WTC11 (cell line): ENCODE measurements at regions not wholly inside any gene's neighbourhood (a gene's known extent, or its start where the extent isn't known, plus 50 kb on each side); places are given as distances from the start of the nearest gene placed in this dataset.

Experiments
- ATAC-seq: fragments of 200-7000 bp; cut with Tn5 transposase; 2 replicates; pipeline ENCODE4 v1.10.0; 2021; ENCODE audit warnings: mild to moderate bottlenecking, moderate library complexity
- CTCF ChIA-PET: fragments of 300-600 bp; sonication (Branson Sonifier 250); formaldehyde crosslinking; loops from one replicate; lab custom pipeline; 2021; ENCODE audit warnings: antibody characterized with exemption; lab: Charles Lee
- POLR2A ChIA-PET: fragments of 350-600 bp; sonication (Branson Sonifier 250); formaldehyde crosslinking; loops from one replicate; lab custom pipeline; 2021; ENCODE audit warnings: antibody characterized with exemption; lab: Charles Lee
- DNase-seq: peaks from one replicate; pipeline ENCODE4 v3.0.0; 2021; ENCODE audit warnings: low spot score
- H3K27ac Mint-ChIP-seq: 2 replicates; pipeline ENCODE4 v1.8.0; 2021; ENCODE audit warnings: mixed read lengths
- H3K27me3 Mint-ChIP-seq: 2 replicates; pipeline ENCODE4 v1.8.0; 2021; ENCODE audit warnings: low read depth, mild to moderate bottlenecking, moderate library complexity, mixed read lengths
- H3K36me3 Mint-ChIP-seq: 2 replicates; pipeline ENCODE4 v1.8.0; 2021; ENCODE audit warnings: mixed read lengths
- H3K4me1 Mint-ChIP-seq: 2 replicates; pipeline ENCODE4 v1.8.0; 2022; ENCODE audit warnings: mixed read lengths
- H3K4me3 Mint-ChIP-seq: 2 replicates; pipeline ENCODE4 v1.8.0; 2021; ENCODE audit warnings: mild to moderate bottlenecking, moderate library complexity, mixed read lengths
- H3K9me3 Mint-ChIP-seq: 2 replicates; pipeline ENCODE4 v1.8.0; 2021; ENCODE audit warnings: mixed read lengths
- CREB1 ChIP-seq: sonication (generic); formaldehyde crosslinking; IDR thresholded peaks from 2 replicates; pipeline ENCODE4 v1.8.0; 2023; ENCODE audit warnings: mild to moderate bottlenecking, missing genetic modification reagents
- ETV6 ChIP-seq: sonication (generic); formaldehyde crosslinking; IDR thresholded peaks from 2 replicates; pipeline ENCODE4 v1.8.1; 2022; ENCODE audit warnings: mild to moderate bottlenecking, missing genetic modification reagents
- GABPB1 ChIP-seq: sonication (generic); formaldehyde crosslinking; IDR thresholded peaks from 2 replicates; pipeline ENCODE4 v1.8.1; 2023; ENCODE audit warnings: mild to moderate bottlenecking, missing genetic modification reagents
- NR1H2 ChIP-seq: sonication (generic); formaldehyde crosslinking; IDR thresholded peaks from 2 replicates; pipeline ENCODE4 v1.9.0; 2021; ENCODE audit warnings: mild to moderate bottlenecking, moderate library complexity, missing genetic modification reagents
- TP53 ChIP-seq: sonication (generic); formaldehyde crosslinking; IDR thresholded peaks from 2 replicates; pipeline ENCODE4 v1.8.1; 2023; ENCODE audit warnings: mild to moderate bottlenecking, missing genetic modification reagents
- ZNF138 ChIP-seq: sonication (generic); formaldehyde crosslinking; conservative IDR thresholded peaks from 2 replicates; pipeline ENCODE4 v1.8.1; 2022; ENCODE audit warnings: mild to moderate bottlenecking, moderate library complexity, missing genetic modification reagents
- ZNF317 ChIP-seq: sonication (generic); formaldehyde crosslinking; IDR thresholded peaks from 2 replicates; pipeline ENCODE4 v1.8.1; 2023; ENCODE audit warnings: low read depth, mild to moderate bottlenecking, moderate library complexity, missing genetic modification reagents, borderline replicate concordance
- ZNF396 ChIP-seq: fragments of 250-450 bp; sonication (Bioruptor Pico); IDR thresholded peaks from 2 replicates; pipeline ENCODE4 v1.8.0; 2021; ENCODE audit warnings: mild to moderate bottlenecking, moderate library complexity, borderline replicate concordance
- ZNF416 ChIP-seq: fragments of 250-450 bp; sonication (Bioruptor Pico); IDR thresholded peaks from 2 replicates; pipeline ENCODE4 v1.9.0; 2021; ENCODE audit warnings: mild to moderate bottlenecking, inconsistent platforms
- TF ChIP-seq, protein P1 (sequence below): sonication (generic); formaldehyde crosslinking; IDR thresholded peaks from 2 replicates; pipeline ENCODE4 v1.8.0; 2022; ENCODE audit warnings: missing genetic modification reagents
- TF ChIP-seq, protein P2 (sequence below): fragments of 250-450 bp; sonication (Bioruptor Pico); IDR thresholded peaks from 2 replicates; pipeline ENCODE4 v1.9.0; 2021; ENCODE audit warnings: mild to moderate bottlenecking, borderline replicate concordance
- TF ChIP-seq, protein P3 (sequence below): fragments of 250-450 bp; sonication (Bioruptor Pico); IDR thresholded peaks from 2 replicates; pipeline ENCODE4 v1.9.0; 2021; ENCODE audit warnings: mild to moderate bottlenecking
- TF ChIP-seq, protein P4 (sequence below): sonication (generic); formaldehyde crosslinking; IDR thresholded peaks from 2 replicates; pipeline ENCODE4 v1.8.1; 2023; ENCODE audit warnings: mild to moderate bottlenecking, moderate library complexity, missing genetic modification reagents

DNA sequence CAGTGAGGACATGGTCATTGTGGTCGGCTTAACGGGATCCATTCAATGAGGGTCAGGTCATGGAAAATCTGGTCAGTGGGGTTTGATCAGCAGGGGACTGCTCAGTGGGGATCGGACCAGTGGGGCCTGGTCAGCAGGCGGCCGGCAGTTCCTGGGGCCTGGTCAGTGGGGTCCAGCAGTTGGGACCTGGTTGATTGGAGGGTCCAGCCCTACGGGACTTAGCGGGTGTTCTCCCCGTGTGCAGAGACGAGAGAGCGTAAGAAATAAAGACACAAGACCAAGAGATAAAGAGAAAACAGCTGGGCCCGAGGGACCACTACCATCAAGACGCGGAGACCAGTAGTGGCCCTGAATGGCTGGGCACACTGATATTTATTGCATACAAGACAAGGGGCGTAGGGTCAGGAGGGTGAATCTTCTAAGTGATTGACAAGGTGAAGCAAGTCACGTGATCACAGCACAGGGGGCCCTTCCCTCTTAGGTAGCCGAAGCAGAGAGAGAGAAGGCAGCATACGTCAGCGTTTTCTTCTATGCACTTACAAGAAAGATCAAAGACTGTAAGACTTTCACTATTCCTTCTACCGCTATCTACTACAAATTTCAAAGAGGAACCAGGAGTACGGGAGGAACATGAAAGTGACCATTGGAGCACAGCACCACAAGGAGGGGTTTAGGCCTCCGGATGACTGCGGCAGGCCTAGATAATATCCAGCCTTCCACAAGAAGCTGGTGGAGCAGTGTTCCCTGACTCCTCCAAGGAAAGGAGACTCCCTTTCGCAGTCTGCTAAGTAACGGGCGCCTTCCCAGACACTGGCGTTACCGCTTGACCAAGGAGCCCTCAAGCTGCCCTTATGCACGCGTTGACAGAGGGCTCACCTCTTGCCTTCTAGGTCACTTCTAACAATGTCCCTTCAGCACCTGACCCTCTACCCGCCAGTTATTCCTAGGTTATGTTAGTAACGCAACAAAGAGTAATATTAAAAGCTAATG is 62.1 kb upstream of the TPM4 start:
- Mint-ChIP-seq H3K4me1 (no peaks in the 10 kb centered on the region), H3K27me3 (no peaks in the 10 kb centered on the region), H3K36me3 (peaks cover 3% of the 10 kb centered on the region; the same call in 1 of the 2 replicates), H3K9me3 (peaks cover 15% of the 10 kb centered on the region), H3K27ac (no peak overlapping the region), H3K4me3 (no peak overlapping the region)
- ATAC-seq (no peak), DNase-seq (no peak)
- ChIA-PET CTCF (no interaction called here), POLR2A (no interaction called here)
- no peak for TF ChIP-seq TP53 (CRISPR knock-in tag)
- TF ChIP-seq, protein P1, sequence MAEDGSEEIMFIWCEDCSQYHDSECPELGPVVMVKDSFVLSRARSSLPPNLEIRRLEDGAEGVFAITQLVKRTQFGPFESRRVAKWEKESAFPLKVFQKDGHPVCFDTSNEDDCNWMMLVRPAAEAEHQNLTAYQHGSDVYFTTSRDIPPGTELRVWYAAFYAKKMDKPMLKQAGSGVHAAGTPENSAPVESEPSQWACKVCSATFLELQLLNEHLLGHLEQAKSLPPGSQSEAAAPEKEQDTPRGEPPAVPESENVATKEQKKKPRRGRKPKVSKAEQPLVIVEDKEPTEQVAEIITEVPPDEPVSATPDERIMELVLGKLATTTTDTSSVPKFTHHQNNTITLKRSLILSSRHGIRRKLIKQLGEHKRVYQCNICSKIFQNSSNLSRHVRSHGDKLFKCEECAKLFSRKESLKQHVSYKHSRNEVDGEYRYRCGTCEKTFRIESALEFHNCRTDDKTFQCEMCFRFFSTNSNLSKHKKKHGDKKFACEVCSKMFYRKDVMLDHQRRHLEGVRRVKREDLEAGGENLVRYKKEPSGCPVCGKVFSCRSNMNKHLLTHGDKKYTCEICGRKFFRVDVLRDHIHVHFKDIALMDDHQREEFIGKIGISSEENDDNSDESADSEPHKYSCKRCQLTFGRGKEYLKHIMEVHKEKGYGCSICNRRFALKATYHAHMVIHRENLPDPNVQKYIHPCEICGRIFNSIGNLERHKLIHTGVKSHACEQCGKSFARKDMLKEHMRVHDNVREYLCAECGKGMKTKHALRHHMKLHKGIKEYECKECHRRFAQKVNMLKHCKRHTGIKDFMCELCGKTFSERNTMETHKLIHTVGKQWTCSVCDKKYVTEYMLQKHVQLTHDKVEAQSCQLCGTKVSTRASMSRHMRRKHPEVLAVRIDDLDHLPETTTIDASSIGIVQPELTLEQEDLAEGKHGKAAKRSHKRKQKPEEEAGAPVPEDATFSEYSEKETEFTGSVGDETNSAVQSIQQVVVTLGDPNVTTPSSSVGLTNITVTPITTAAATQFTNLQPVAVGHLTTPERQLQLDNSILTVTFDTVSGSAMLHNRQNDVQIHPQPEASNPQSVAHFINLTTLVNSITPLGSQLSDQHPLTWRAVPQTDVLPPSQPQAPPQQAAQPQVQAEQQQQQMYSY (CRISPR knock-in tag) = no peak
- TF ChIP-seq, protein P2, sequence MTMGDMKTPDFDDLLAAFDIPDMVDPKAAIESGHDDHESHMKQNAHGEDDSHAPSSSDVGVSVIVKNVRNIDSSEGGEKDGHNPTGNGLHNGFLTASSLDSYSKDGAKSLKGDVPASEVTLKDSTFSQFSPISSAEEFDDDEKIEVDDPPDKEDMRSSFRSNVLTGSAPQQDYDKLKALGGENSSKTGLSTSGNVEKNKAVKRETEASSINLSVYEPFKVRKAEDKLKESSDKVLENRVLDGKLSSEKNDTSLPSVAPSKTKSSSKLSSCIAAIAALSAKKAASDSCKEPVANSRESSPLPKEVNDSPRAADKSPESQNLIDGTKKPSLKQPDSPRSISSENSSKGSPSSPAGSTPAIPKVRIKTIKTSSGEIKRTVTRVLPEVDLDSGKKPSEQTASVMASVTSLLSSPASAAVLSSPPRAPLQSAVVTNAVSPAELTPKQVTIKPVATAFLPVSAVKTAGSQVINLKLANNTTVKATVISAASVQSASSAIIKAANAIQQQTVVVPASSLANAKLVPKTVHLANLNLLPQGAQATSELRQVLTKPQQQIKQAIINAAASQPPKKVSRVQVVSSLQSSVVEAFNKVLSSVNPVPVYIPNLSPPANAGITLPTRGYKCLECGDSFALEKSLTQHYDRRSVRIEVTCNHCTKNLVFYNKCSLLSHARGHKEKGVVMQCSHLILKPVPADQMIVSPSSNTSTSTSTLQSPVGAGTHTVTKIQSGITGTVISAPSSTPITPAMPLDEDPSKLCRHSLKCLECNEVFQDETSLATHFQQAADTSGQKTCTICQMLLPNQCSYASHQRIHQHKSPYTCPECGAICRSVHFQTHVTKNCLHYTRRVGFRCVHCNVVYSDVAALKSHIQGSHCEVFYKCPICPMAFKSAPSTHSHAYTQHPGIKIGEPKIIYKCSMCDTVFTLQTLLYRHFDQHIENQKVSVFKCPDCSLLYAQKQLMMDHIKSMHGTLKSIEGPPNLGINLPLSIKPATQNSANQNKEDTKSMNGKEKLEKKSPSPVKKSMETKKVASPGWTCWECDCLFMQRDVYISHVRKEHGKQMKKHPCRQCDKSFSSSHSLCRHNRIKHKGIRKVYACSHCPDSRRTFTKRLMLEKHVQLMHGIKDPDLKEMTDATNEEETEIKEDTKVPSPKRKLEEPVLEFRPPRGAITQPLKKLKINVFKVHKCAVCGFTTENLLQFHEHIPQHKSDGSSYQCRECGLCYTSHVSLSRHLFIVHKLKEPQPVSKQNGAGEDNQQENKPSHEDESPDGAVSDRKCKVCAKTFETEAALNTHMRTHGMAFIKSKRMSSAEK (CRISPR knock-in tag) = no peak
- no peak for TF ChIP-seq NR1H2 (CRISPR knock-in tag)
- no peak for TF ChIP-seq ZNF396 (CRISPR knock-in tag)
- TF ChIP-seq, protein P3, sequence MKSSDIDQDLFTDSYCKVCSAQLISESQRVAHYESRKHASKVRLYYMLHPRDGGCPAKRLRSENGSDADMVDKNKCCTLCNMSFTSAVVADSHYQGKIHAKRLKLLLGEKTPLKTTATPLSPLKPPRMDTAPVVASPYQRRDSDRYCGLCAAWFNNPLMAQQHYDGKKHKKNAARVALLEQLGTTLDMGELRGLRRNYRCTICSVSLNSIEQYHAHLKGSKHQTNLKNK = no peak
- no peak for TF ChIP-seq CREB1 (CRISPR knock-in tag)
- TF ChIP-seq GABPB1 (CRISPR knock-in tag) = no peak
- no peak for TF ChIP-seq ZNF138 (CRISPR knock-in tag)
- TF ChIP-seq ZNF416 (CRISPR knock-in tag) = no peak
- no peak for TF ChIP-seq ZNF317 (CRISPR knock-in tag)
- TF ChIP-seq, protein P4, sequence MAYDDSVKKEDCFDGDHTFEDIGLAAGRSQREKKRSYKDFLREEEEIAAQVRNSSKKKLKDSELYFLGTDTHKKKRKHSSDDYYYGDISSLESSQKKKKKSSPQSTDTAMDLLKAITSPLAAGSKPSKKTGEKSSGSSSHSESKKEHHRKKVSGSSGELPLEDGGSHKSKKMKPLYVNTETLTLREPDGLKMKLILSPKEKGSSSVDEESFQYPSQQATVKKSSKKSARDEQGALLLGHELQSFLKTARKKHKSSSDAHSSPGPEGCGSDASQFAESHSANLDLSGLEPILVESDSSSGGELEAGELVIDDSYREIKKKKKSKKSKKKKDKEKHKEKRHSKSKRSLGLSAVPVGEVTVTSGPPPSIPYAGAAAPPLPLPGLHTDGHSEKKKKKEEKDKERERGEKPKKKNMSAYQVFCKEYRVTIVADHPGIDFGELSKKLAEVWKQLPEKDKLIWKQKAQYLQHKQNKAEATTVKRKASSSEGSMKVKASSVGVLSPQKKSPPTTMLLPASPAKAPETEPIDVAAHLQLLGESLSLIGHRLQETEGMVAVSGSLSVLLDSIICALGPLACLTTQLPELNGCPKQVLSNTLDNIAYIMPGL = no peak
- no peak for TF ChIP-seq ETV6 (CRISPR knock-in tag)
